Activated CD8-positive, alpha-beta T cell treated with anti-CD3 and anti-CD28 coated beads, Interleukin-2, amount 10 ng/mL, durations not matched to agents 7 days and 5 days (primary cell): ENCODE measurements at regions not wholly inside any gene's neighbourhood (a gene's known extent, or its start where the extent isn't known, plus 50 kb on each side); places are given as distances from the start of the nearest gene placed in this dataset.
"Not testable (repeated sequence)": the region's sequence is repeated elsewhere in the genome, so short reads cannot be mapped to it uniquely, and the experiment has no call there.

Source experiments
- ATAC-seq: fragments of 150-1000 bp; cut with Tn5 transposase; one replicate; pipeline ENCODE4 v1.10.0; 2021; ENCODE audit warnings: moderate library complexity
- CTCF ChIA-PET: fragments of 350-600 bp; sonication (Branson Sonifier 250); formaldehyde crosslinking; loops from one replicate; lab custom pipeline; 2021; ENCODE audit warnings: antibody characterized with exemption; lab: Charles Lee
- POLR2A ChIA-PET: fragments of 350-600 bp; sonication (Branson Sonifier 250); formaldehyde crosslinking; loops from one replicate; lab custom pipeline; 2021; ENCODE audit warnings: antibody characterized with exemption; lab: Charles Lee
- DNase-seq: peaks from one replicate; pipeline ENCODE4 v3.0.0-alpha.2; 2020
- H3K27ac Mint-ChIP-seq: one replicate; pipeline ENCODE4 v1.8.0; 2021; ENCODE audit warnings: mild to moderate bottlenecking, mixed read lengths
- H3K27me3 Mint-ChIP-seq: one replicate; pipeline ENCODE4 v1.8.0; 2021; ENCODE audit warnings: low read depth, mixed read lengths
- H3K36me3 Mint-ChIP-seq: one replicate; pipeline ENCODE4 v1.8.0; 2021; ENCODE audit warnings: low read depth, mixed read lengths
- H3K4me1 Mint-ChIP-seq: one replicate; pipeline ENCODE4 v1.8.0; 2021; ENCODE audit warnings: low read depth, mixed read lengths
- H3K4me3 Mint-ChIP-seq: one replicate; pipeline ENCODE4 v1.8.0; 2021; ENCODE audit warnings: mild to moderate bottlenecking, mixed read lengths
- H3K9me3 Mint-ChIP-seq: one replicate; pipeline ENCODE4 v1.8.0; 2022; ENCODE audit warnings: mixed read lengths; ENCODE audit not compliant: insufficient read depth

GRCh38 chr2:43149482-43150107, 76.8 kb downstream of the ZFP36L2 start:
- Mint-ChIP-seq H3K4me1 (peaks cover 69% of the 10 kb centered on the region), H3K36me3 (no peaks in the 10 kb centered on the region), H3K9me3 (no peaks in the 10 kb centered on the region), H3K4me3 (peak overlapping the region; percentile 6), H3K27ac (peak overlapping the region; percentile 85), H3K27me3 (no peaks in the 10 kb centered on the region)
- POLR2A ChIA-PET = interaction anchor here (1.0 to 3.0 kb wide), 6 partner anchors 9 to 77 kb away, joined by 3 to 23 read pairs (median 6); partner anchors contain the start of gene ZFP36L2
- ATAC-seq (peak; percentile 67), DNase-seq (peak; percentile 65)
- CTCF ChIA-PET = interaction anchor here (0.7 to 3.3 kb wide), 9 partner anchors 10 to 80 kb away, joined by 3 to 23 read pairs (median 4); partner anchors contain the start of gene ZFP36L2

GRCh38 chr2:43146083-43146482, 80.3 kb downstream of the ZFP36L2 start:
- no peak overlapping the region for H3K4me3 Mint-ChIP-seq
- H3K9me3 Mint-ChIP-seq = no peaks in the 10 kb centered on the region
- H3K27me3 Mint-ChIP-seq = no peaks in the 10 kb centered on the region
- ChIA-PET CTCF (interaction anchor here (1.2 to 2.4 kb wide), 2 partner anchors 24 to 81 kb away, joined by 3 to 7 read pairs; partner anchors contain the start of gene ZFP36L2), POLR2A (no interaction called here)
- H3K27ac Mint-ChIP-seq = no peak overlapping the region
- ATAC-seq = no peak
- H3K4me1 Mint-ChIP-seq = peaks cover 70% of the 10 kb centered on the region
- H3K36me3 Mint-ChIP-seq = peaks cover 7% of the 10 kb centered on the region
- DNase-seq = no peak

- no peak overlapping the region for H3K4me3 Mint-ChIP-seq
- POLR2A ChIA-PET = interaction anchor here (2.5 to 23.3 kb wide), 2 partner anchors 10 to 79 kb away, joined by 6 to 622 read pairs; partner anchors contain the start of gene ZFP36L2
- CTCF ChIA-PET = interaction anchor here (1.2 to 21.8 kb wide), 4 partner anchors 17 to 84 kb away, joined by 3 to 242 read pairs (median 4); no protein-coding TSS in a partner anchor
- peaks cover 69% of the 10 kb centered on the region for H3K4me1 Mint-ChIP-seq
- H3K9me3 Mint-ChIP-seq = no peaks in the 10 kb centered on the region
- ATAC-seq (no peak), DNase-seq (no peak)
- no peaks in the 10 kb centered on the region for H3K27me3 Mint-ChIP-seq
- peaks cover 12% of the 10 kb centered on the region for H3K36me3 Mint-ChIP-seq
- no peak overlapping the region for H3K27ac Mint-ChIP-seq
Measured at GRCh38 chr2:43144263-43144662, 82.1 kb downstream of the ZFP36L2 start.

- no peak overlapping the region for H3K4me3 Mint-ChIP-seq
- H3K4me1 Mint-ChIP-seq = peaks cover 67% of the 10 kb centered on the region
- DNase-seq = no peak
- H3K27ac Mint-ChIP-seq = no peak overlapping the region
- ATAC-seq = no peak
- no peaks in the 10 kb centered on the region for H3K27me3 Mint-ChIP-seq
- H3K9me3 Mint-ChIP-seq = no peaks in the 10 kb centered on the region
- H3K36me3 Mint-ChIP-seq = peaks cover 12% of the 10 kb centered on the region
- ChIA-PET CTCF (interaction anchor here (0.8 to 21.8 kb wide), 6 partner anchors 17 to 85 kb away, joined by 3 to 242 read pairs (median 4); no protein-coding TSS in a partner anchor), POLR2A (interaction anchor here (2.5 to 23.3 kb wide), 2 partner anchors 10 to 80 kb away, joined by 6 to 622 read pairs; partner anchors contain the start of gene ZFP36L2)
Measured at GRCh38 chr2:43143756-43144155, 82.7 kb downstream of the ZFP36L2 start.

- H3K27ac Mint-ChIP-seq = peak overlapping the region; percentile 56
- DNase-seq (peak; percentile 69), ATAC-seq (peak; percentile 65)
- peaks cover 67% of the 10 kb centered on the region for H3K4me1 Mint-ChIP-seq
- H3K9me3 Mint-ChIP-seq = no peaks in the 10 kb centered on the region
- ChIA-PET POLR2A (interaction anchor here (2.5 to 23.3 kb wide), 2 partner anchors 9 to 80 kb away, joined by 6 to 622 read pairs; partner anchors contain the start of gene ZFP36L2), CTCF (interaction anchor here (0.6 to 21.8 kb wide), 9 partner anchors 9 to 86 kb away, joined by 3 to 242 read pairs (median 3); no protein-coding TSS in a partner anchor)
- peak overlapping the region; percentile 65 for H3K4me3 Mint-ChIP-seq
- H3K27me3 Mint-ChIP-seq = no peaks in the 10 kb centered on the region
- H3K36me3 Mint-ChIP-seq = peaks cover 12% of the 10 kb centered on the region
Measured at GRCh38 chr2:43142921-43143438, 83.4 kb downstream of the ZFP36L2 start.

GRCh38 chr2:43141636-43142151, 84.7 kb downstream of the ZFP36L2 start:
- H3K27me3 Mint-ChIP-seq, ATAC-seq, H3K9me3 Mint-ChIP-seq, DNase-seq: not testable (repeated sequence)
- ChIA-PET CTCF (interaction anchor here (1.3 to 22.0 kb wide), 4 partner anchors 13 to 81 kb away, joined by 3 to 666 read pairs (median 138); partner anchors contain the start of gene ZFP36L2), POLR2A (interaction anchor here (1.1 to 23.3 kb wide), 2 partner anchors 27 to 82 kb away, joined by 3 to 622 read pairs; partner anchors contain the start of gene ZFP36L2)
- peak overlapping the region; percentile 66 for H3K27ac Mint-ChIP-seq
- peak overlapping the region; percentile 60 for H3K4me3 Mint-ChIP-seq
- H3K36me3 Mint-ChIP-seq = peaks cover 21% of the 10 kb centered on the region
- peaks cover 71% of the 10 kb centered on the region for H3K4me1 Mint-ChIP-seq

GRCh38 chr2:43139996-43140621, 86.3 kb downstream of the ZFP36L2 start:
- POLR2A ChIA-PET = interaction anchor here (0.6 to 23.3 kb wide), 12 partner anchors 9 to 83 kb away, joined by 3 to 622 read pairs (median 4); partner anchors contain the start of gene ZFP36L2
- H3K4me3 Mint-ChIP-seq = peak overlapping the region; percentile 52
- ATAC-seq (peak; percentile 51), DNase-seq (peak; percentile 81)
- peaks cover 21% of the 10 kb centered on the region for H3K36me3 Mint-ChIP-seq
- peaks cover 79% of the 10 kb centered on the region for H3K4me1 Mint-ChIP-seq
- H3K9me3 Mint-ChIP-seq = no peaks in the 10 kb centered on the region
- CTCF ChIA-PET = interaction anchor here (0.9 to 22.0 kb wide), 8 partner anchors 9 to 82 kb away, joined by 4 to 666 read pairs (median 16); partner anchors contain the start of gene ZFP36L2
- no peaks in the 10 kb centered on the region for H3K27me3 Mint-ChIP-seq
- peak overlapping the region; percentile 91 for H3K27ac Mint-ChIP-seq

GRCh38 chr2:43139501-43139900, 86.9 kb downstream of the ZFP36L2 start:
- ChIA-PET CTCF (interaction anchor here (0.9 to 22.0 kb wide), 7 partner anchors 10 to 83 kb away, joined by 4 to 666 read pairs (median 23); partner anchors contain the start of gene ZFP36L2), POLR2A (interaction anchor here (1.0 to 23.3 kb wide), 10 partner anchors 8 to 84 kb away, joined by 3 to 622 read pairs (median 6); partner anchors contain the start of gene ZFP36L2)
- H3K36me3 Mint-ChIP-seq = peaks cover 21% of the 10 kb centered on the region
- H3K27me3 Mint-ChIP-seq = no peaks in the 10 kb centered on the region
- peak; percentile 1 for ATAC-seq
- peak overlapping the region; percentile 52 for H3K4me3 Mint-ChIP-seq
- H3K4me1 Mint-ChIP-seq = peaks cover 80% of the 10 kb centered on the region
- peak overlapping the region; percentile 91 for H3K27ac Mint-ChIP-seq
- H3K9me3 Mint-ChIP-seq = no peaks in the 10 kb centered on the region
- DNase-seq = no peak

- Mint-ChIP-seq H3K4me3 (no peak overlapping the region), H3K9me3 (no peaks in the 10 kb centered on the region), H3K36me3 (peaks cover 24% of the 10 kb centered on the region), H3K27ac (peak overlapping the region; percentile 100), H3K4me1 (peaks cover 87% of the 10 kb centered on the region), H3K27me3 (no peaks in the 10 kb centered on the region)
- DNase-seq (no peak), ATAC-seq (no peak)
- CTCF ChIA-PET = interaction anchor here (3.6 to 22.0 kb wide), 4 partner anchors 10 to 84 kb away, joined by 23 to 666 read pairs (median 138); partner anchors contain the start of gene ZFP36L2
- POLR2A ChIA-PET = interaction anchor here (1.0 to 23.3 kb wide), 4 partner anchors 21 to 85 kb away, joined by 4 to 622 read pairs (median 10); partner anchors contain the start of gene ZFP36L2
Measured at GRCh38 chr2:43138441-43138840, 88.0 kb downstream of the ZFP36L2 start.

GRCh38 chr2:43136876-43137275, 89.5 kb downstream of the ZFP36L2 start:
- peak; percentile 95 for DNase-seq
- no peaks in the 10 kb centered on the region for H3K9me3 Mint-ChIP-seq
- peaks cover 88% of the 10 kb centered on the region for H3K4me1 Mint-ChIP-seq
- ChIA-PET CTCF (interaction anchor here (1.0 to 22.0 kb wide), 7 partner anchors 9 to 86 kb away, joined by 3 to 666 read pairs (median 4); partner anchors contain the start of gene ZFP36L2), POLR2A (interaction anchor here (0.7 to 23.3 kb wide), 3 partner anchors 9 to 87 kb away, joined by 3 to 622 read pairs (median 7); partner anchors contain the start of gene ZFP36L2)
- H3K27ac Mint-ChIP-seq = peak overlapping the region; percentile 100
- H3K36me3 Mint-ChIP-seq = peaks cover 22% of the 10 kb centered on the region
- H3K27me3 Mint-ChIP-seq = no peaks in the 10 kb centered on the region
- ATAC-seq = peak; percentile 69
- H3K4me3 Mint-ChIP-seq = peak overlapping the region; percentile 55
